ENCODE measurements at regions not wholly inside any gene's neighbourhood (a gene's known extent, or its start where the extent isn't known, plus 50 kb on each side); places are given as distances from the start of the nearest gene placed in this dataset.

- no peak for DNase-seq
- Histone ChIP-seq H3K9me3 (ENCODE audit: control insufficient read depth in 2 of 2, insufficient read depth in 1 of 2, low read depth in 1 of 2, low read length in 1 of 2) (no peaks in the 10 kb centered on the region), H3K4me3 (ENCODE audit: low read depth in 1 of 3, low read length in 3 of 3) (no peak overlapping the region), H3K4me1 (ENCODE audit: control insufficient read depth in 3 of 3, insufficient read depth in 2 of 3, low read depth in 1 of 3, low read length in 2 of 3) (no peaks in the 10 kb centered on the region), H3K27ac (ENCODE audit: low read depth in 1 of 3, low read length in 2 of 3) (no peak overlapping the region), H3K27me3 (ENCODE audit: control insufficient read depth in 3 of 3, insufficient read depth in 3 of 3, low read length in 3 of 3) (peaks cover 0 to 6% (median 6%) of the 10 kb centered on the region in 3 donors), H3K36me3 (ENCODE audit: control insufficient read depth in 3 of 3, insufficient read depth in 2 of 3, low read depth in 1 of 3, low read length in 3 of 3) (no peaks in the 10 kb centered on the region)
- WGBS, 3 donors, result 41 to 80% (median 54%) methylated on average over 3 of the region's 3 CpGs
- no peak for FAIRE-seq
Measured at GRCh38 chr6:1514078-1514477, 95.6 kb upstream of the FOXC1 start.

- Histone ChIP-seq H3K9me3 (ENCODE audit: control insufficient read depth in 2 of 2, insufficient read depth in 1 of 2, low read depth in 1 of 2, low read length in 1 of 2) (no peaks in the 10 kb centered on the region), H3K36me3 (ENCODE audit: control insufficient read depth in 3 of 3, insufficient read depth in 2 of 3, low read depth in 1 of 3, low read length in 3 of 3) (no peaks in the 10 kb centered on the region), H3K27ac (ENCODE audit: low read depth in 1 of 3, low read length in 2 of 3) (no peak overlapping the region), H3K27me3 (ENCODE audit: control insufficient read depth in 3 of 3, insufficient read depth in 3 of 3, low read length in 3 of 3) (peaks cover 0 to 6% (median 6%) of the 10 kb centered on the region in 3 donors), H3K4me3 (ENCODE audit: low read depth in 1 of 3, low read length in 3 of 3) (no peak overlapping the region), H3K4me1 (ENCODE audit: control insufficient read depth in 3 of 3, insufficient read depth in 2 of 3, low read depth in 1 of 3, low read length in 2 of 3) (no peaks in the 10 kb centered on the region)
- DNase-seq (no peak), FAIRE-seq (no peak)
- WGBS, 3 donors, result 85 to 92% (median 91%) methylated on average over 31 of the region's 31 CpGs
Measured at GRCh38 chr6:1515280-1515679, 94.4 kb upstream of the FOXC1 start.

- DNase-seq (no peak), FAIRE-seq (no peak)
- H3K4me1 ChIP-seq (ENCODE audit: control insufficient read depth in 3 of 3, insufficient read depth in 2 of 3, low read depth in 1 of 3, low read length in 2 of 3), result no peaks in the 10 kb centered on the region
- no peaks in the 10 kb centered on the region for H3K36me3 ChIP-seq (ENCODE audit: control insufficient read depth in 3 of 3, insufficient read depth in 2 of 3, low read depth in 1 of 3, low read length in 3 of 3)
- H3K27ac ChIP-seq (ENCODE audit: low read depth in 1 of 3, low read length in 2 of 3), result no peak overlapping the region
- H3K9me3 ChIP-seq (ENCODE audit: control insufficient read depth in 2 of 2, insufficient read depth in 1 of 2, low read depth in 1 of 2, low read length in 1 of 2), result no peaks in the 10 kb centered on the region
- no peak overlapping the region for H3K4me3 ChIP-seq (ENCODE audit: low read depth in 1 of 3, low read length in 3 of 3)
- 95 to 98% (median 96%) methylated on average over 4 of the region's 4 CpGs for WGBS, 3 donors
- H3K27me3 ChIP-seq (ENCODE audit: control insufficient read depth in 3 of 3, insufficient read depth in 3 of 3, low read length in 3 of 3), result peaks cover 0 to 6% (median 6%) of the 10 kb centered on the region in 3 donors
Measured at GRCh38 chr6:1515781-1516180, 93.9 kb upstream of the FOXC1 start.

- 68 to 70% (median 70%) methylated on average over 14 of the region's 14 CpGs for WGBS, 3 donors
- H3K4me3 ChIP-seq (ENCODE audit: low read depth in 1 of 3, low read length in 3 of 3), result no peak overlapping the region
- H3K9me3 ChIP-seq (ENCODE audit: control insufficient read depth in 2 of 2, insufficient read depth in 1 of 2, low read depth in 1 of 2, low read length in 1 of 2), result no peaks in the 10 kb centered on the region
- no peak for FAIRE-seq
- no peaks in the 10 kb centered on the region for H3K36me3 ChIP-seq (ENCODE audit: control insufficient read depth in 3 of 3, insufficient read depth in 2 of 3, low read depth in 1 of 3, low read length in 3 of 3)
- peaks cover 0 to 11% (median 6%) of the 10 kb centered on the region in 3 donors for H3K27me3 ChIP-seq (ENCODE audit: control insufficient read depth in 3 of 3, insufficient read depth in 3 of 3, low read length in 3 of 3)
- DNase-seq, result no peak
- H3K27ac ChIP-seq (ENCODE audit: low read depth in 1 of 3, low read length in 2 of 3), result no peak overlapping the region
- no peaks in the 10 kb centered on the region for H3K4me1 ChIP-seq (ENCODE audit: control insufficient read depth in 3 of 3, insufficient read depth in 2 of 3, low read depth in 1 of 3, low read length in 2 of 3)
Measured at GRCh38 chr6:1516742-1517520, 92.8 kb upstream of the FOXC1 start.

GRCh38 chr6:1518855-1519254 is 90.9 kb upstream of the FOXC1 start:
- no peaks in the 10 kb centered on the region for H3K9me3 ChIP-seq (ENCODE audit: control insufficient read depth in 2 of 2, insufficient read depth in 1 of 2, low read depth in 1 of 2, low read length in 1 of 2)
- DNase-seq (no peak), FAIRE-seq (no peak)
- no peaks in the 10 kb centered on the region for H3K36me3 ChIP-seq (ENCODE audit: control insufficient read depth in 3 of 3, insufficient read depth in 2 of 3, low read depth in 1 of 3, low read length in 3 of 3)
- no peak overlapping the region for H3K4me3 ChIP-seq (ENCODE audit: low read depth in 1 of 3, low read length in 3 of 3)
- no peaks in the 10 kb centered on the region for H3K4me1 ChIP-seq (ENCODE audit: control insufficient read depth in 3 of 3, insufficient read depth in 2 of 3, low read depth in 1 of 3, low read length in 2 of 3)
- H3K27me3 ChIP-seq (ENCODE audit: control insufficient read depth in 3 of 3, insufficient read depth in 3 of 3, low read length in 3 of 3), result peaks cover 0 to 29% (median 13%) of the 10 kb centered on the region in 3 donors
- 92 to 93% (median 93%) methylated on average over 8 of the region's 8 CpGs for WGBS, 3 donors
- no peak overlapping the region for H3K27ac ChIP-seq (ENCODE audit: low read depth in 1 of 3, low read length in 2 of 3)

DNA sequence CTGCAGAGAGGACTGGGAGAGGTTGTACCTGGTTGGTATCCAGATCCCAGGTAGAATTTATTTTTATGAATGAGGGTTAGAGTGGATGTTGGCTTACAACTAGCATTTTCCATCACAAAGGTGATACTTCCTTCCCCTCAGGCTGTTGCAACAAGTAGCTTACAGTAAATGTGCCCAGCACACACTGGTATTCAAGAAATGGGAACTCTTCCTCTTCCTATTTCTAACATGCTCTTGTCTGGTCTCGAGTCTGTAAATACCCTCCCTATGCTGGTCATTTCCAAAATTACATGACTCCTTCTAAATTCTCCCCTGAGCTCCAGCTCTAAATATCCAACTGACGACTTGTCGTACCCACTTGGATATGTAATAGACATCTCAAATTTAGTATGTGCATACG is 90.1 kb upstream of the FOXC1 start:
- no peak for DNase-seq
- peaks cover 0 to 34% (median 9%) of the 10 kb centered on the region in 3 donors for H3K27me3 ChIP-seq (ENCODE audit: control insufficient read depth in 3 of 3, insufficient read depth in 3 of 3, low read length in 3 of 3)
- no peak overlapping the region for H3K27ac ChIP-seq (ENCODE audit: low read depth in 1 of 3, low read length in 2 of 3)
- no peaks in the 10 kb centered on the region for H3K4me1 ChIP-seq (ENCODE audit: control insufficient read depth in 3 of 3, insufficient read depth in 2 of 3, low read depth in 1 of 3, low read length in 2 of 3)
- H3K4me3 ChIP-seq (ENCODE audit: low read depth in 1 of 3, low read length in 3 of 3), result no peak overlapping the region
- no peaks in the 10 kb centered on the region for H3K9me3 ChIP-seq (ENCODE audit: control insufficient read depth in 2 of 2, insufficient read depth in 1 of 2, low read depth in 1 of 2, low read length in 1 of 2)
- no peaks in the 10 kb centered on the region for H3K36me3 ChIP-seq (ENCODE audit: control insufficient read depth in 3 of 3, insufficient read depth in 2 of 3, low read depth in 1 of 3, low read length in 3 of 3)
- no peak for FAIRE-seq
- 65 to 72% (median 65%) methylated on average over 4 of the region's 4 CpGs for WGBS, 3 donors

- 57 to 67% (median 67%) methylated on average over 7 of the region's 7 CpGs for WGBS, 3 donors
- Histone ChIP-seq H3K4me1 (ENCODE audit: control insufficient read depth in 3 of 3, insufficient read depth in 2 of 3, low read depth in 1 of 3, low read length in 2 of 3) (peaks cover 0 to 9% (median 3%) of the 10 kb centered on the region in 3 donors), H3K27me3 (ENCODE audit: control insufficient read depth in 3 of 3, insufficient read depth in 3 of 3, low read length in 3 of 3) (peaks cover 0 to 31% (median 7%) of the 10 kb centered on the region in 3 donors), H3K4me3 (ENCODE audit: low read depth in 1 of 3, low read length in 3 of 3) (no peak overlapping the region), H3K9me3 (ENCODE audit: control insufficient read depth in 2 of 2, insufficient read depth in 1 of 2, low read depth in 1 of 2, low read length in 1 of 2) (no peaks in the 10 kb centered on the region), H3K36me3 (ENCODE audit: control insufficient read depth in 3 of 3, insufficient read depth in 2 of 3, low read depth in 1 of 3, low read length in 3 of 3) (no peaks in the 10 kb centered on the region), H3K27ac (ENCODE audit: low read depth in 1 of 3, low read length in 2 of 3) (no peak overlapping the region)
- FAIRE-seq (no peak), DNase-seq (no peak)
Measured at GRCh38 chr6:1522779-1523178, 86.9 kb upstream of the FOXC1 start.

DNA sequence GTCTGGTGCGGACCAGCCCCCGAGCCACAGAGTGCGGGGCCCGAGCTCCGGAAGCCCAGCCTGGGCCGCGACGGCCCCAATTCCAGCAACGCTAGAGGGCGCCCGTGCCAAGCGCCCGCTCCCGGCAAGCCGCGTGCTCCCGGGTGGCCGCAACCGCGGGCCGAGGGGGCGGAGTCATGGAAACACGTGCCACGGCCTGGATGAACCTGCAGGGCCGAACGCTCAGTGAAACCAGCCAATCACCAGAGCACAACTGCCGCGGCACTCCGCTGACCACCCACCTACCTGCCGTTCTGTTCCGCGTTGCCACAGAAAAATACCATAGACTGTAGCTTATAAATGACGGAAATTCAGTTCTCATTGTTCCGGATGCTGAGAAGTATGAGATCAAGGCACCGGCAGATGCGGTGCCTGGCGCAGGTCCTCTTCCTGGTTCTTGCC is 85.7 kb upstream of the FOXC1 start:
- Histone ChIP-seq H3K4me1 (ENCODE audit: control insufficient read depth in 3 of 3, insufficient read depth in 2 of 3, low read depth in 1 of 3, low read length in 2 of 3) (peaks cover 0 to 9% (median 3%) of the 10 kb centered on the region in 3 donors), H3K27me3 (ENCODE audit: control insufficient read depth in 3 of 3, insufficient read depth in 3 of 3, low read length in 3 of 3) (peaks cover 0 to 28% (median 7%) of the 10 kb centered on the region in 3 donors), H3K9me3 (ENCODE audit: control insufficient read depth in 2 of 2, insufficient read depth in 1 of 2, low read depth in 1 of 2, low read length in 1 of 2) (no peaks in the 10 kb centered on the region), H3K36me3 (ENCODE audit: control insufficient read depth in 3 of 3, insufficient read depth in 2 of 3, low read depth in 1 of 3, low read length in 3 of 3) (no peaks in the 10 kb centered on the region), H3K27ac (ENCODE audit: low read depth in 1 of 3, low read length in 2 of 3) (no peak overlapping the region), H3K4me3 (ENCODE audit: low read depth in 1 of 3, low read length in 3 of 3) (no peak overlapping the region)
- 17 to 24% (median 18%) methylated on average over 30 to 37 of the region's 37 CpGs for WGBS, 3 donors
- DNase-seq, result peak; percentile 64 to 85
- no peak for FAIRE-seq
